Left kidney (tissue), 1 donor: ENCODE measurements at regions not wholly inside any gene's neighbourhood (a gene's known extent, or its start where the extent isn't known, plus 50 kb on each side); places are given as distances from the start of the nearest gene placed in this dataset.

ENCODE experiments used
- DNase-seq: peaks from one replicate; pipeline ENCODE4 v3.0.0-alpha.2; 2013

- peak; percentile 68 for DNase-seq
These were observed 156.2 kb downstream of the MELK start for GRCh38 chr9:36728651-36729520.

DNA sequence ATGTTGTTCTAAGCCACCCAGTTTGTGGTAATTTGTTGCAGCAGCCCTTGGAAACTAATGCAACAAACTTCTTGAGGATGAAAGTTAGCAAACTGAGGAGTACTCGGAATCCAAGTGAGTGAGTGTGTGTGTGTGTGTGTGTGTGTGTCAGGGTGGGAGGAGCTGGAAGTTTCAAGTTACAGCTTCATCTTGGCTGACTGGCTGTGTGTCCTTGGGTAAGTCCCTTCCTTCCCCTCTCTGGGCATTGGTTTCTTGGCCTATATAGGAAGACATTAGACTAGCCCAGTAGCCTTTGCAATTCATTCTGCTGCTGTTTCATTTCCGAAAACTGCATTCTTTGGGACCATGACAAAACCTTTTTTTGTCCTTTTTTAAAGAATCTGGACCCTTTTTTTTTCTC lies 157.2 kb downstream of the MELK start:
- DNase-seq, result no peak

DNA sequence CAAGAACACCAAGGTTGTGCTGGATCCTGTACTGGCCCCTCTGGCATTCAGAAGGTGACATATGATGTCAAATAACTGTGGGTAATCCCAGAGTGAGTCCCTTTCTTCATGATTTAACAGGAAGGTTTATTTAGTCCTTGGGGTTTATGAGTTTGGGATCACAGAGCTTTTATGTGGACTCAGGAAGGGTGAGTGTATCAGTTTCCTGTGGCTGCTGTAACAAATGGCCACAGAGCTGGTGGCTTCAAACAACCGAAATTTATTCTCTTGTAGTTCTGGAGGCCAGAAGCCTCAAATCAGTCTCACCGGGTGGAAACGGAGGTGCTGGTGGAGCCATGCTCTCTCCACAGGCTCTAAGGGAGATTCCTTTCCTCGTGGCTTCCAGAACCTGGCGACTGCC lies 157.7 kb downstream of the MELK start:
- DNase-seq, result no peak

DNA sequence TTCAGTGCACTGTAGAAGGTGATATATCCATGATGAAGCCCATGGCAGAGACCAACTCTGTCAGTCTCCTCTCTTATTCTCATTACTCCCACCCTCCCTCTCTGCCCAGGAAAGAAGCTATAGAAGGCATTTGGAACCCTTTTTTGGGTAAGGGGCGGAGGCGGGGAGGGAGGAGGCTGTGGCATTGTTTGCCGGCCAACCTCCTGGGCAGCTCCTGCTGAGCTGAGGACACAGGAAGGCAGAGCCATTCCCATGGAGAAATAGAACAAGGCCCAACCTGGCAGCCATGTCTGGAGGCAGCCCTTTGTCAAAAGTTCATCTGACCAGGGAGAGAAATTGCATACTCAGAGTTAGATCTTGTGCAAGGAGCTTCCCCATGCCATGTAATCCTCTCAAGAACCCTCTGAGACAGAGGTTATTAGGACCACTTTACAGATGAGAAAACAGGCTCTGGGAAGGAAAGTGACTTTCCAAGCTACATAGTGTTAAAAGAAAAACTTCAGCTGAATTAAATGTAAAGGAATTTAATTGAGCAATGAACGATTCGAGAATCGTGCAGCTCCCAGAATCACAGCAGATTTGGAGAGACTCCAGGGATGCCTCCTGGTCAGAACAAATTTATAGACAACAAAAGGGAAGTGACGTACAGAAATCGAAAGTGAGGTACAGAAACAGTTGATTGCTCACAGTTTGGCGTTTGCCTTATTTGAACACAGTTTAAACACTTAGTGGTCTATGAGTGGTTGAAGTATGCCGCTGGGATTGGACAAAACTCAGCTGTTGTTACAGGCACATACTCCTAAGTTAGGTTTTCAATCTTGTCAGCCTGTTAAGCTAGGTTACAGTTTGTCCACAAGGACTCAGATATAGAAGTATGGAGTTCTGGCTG lies 158.6 kb downstream of the MELK start:
- DNase-seq, result no peak

DNA sequence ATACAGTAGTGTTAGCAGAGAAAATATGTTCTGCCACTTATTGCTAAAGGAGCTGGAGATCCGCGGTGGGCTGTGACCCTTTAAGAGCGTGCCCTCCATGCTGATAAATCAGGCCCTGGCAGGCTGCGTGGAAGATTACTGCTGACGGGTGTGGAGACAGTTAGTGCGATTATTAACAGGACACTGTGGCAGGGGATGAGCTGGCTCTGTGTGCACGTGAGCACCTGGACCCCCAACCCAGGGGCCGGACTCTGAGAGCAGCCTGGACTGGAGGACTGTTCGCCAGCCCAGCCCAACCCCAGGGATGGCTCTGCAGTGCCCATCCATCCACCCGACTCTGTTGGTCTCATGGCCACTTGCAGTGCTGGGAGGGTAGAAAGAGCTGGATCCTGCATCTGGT lies 162.0 kb downstream of the MELK start:
- no peak for DNase-seq

- no peak for DNase-seq
These were observed 164.0 kb downstream of the MELK start for GRCh38 chr9:36736648-36737047.

GRCh38 chr9:36738318-36738976 lies 165.8 kb downstream of the MELK start:
- no peak for DNase-seq

DNA sequence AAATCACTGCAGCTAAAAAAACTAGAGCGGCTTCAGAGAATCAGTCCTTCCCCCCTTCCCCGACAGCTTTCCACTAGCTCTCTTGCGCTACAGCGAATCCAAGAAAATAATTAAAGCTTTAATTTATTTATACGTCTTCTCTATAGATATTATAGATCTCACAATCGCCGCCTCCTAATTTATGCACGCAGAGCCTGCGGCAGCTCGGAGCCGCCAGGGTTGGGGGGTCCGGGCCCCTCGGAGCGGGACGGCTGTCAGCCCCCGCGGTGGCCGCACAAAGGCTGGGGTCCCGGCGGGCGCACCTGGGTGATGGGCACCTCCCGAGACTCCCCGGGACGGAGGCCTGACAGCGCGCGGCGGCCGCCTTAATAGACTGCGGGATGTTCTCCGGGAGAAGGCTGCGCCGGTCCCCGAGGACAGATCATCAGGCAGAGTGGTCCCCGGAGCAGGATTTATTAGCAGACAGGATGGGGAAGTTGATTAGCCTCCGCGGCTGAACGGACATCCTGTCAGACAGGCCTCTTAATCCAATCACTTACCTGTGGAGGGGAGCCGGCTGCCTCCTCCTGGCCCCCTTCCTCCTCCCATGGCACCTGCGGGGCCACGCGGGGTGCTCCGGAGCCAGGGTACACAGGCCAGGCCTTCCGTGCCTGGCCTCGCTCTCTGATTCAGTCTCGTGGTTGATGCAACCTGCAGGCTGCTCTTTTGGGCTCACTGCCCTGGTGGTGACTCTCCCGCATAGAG lies 166.8 kb downstream of the MELK start:
- no peak for DNase-seq

GRCh38 chr9:36742264-36742663 lies 169.6 kb downstream of the MELK start:
- DNase-seq, result no peak

DNA sequence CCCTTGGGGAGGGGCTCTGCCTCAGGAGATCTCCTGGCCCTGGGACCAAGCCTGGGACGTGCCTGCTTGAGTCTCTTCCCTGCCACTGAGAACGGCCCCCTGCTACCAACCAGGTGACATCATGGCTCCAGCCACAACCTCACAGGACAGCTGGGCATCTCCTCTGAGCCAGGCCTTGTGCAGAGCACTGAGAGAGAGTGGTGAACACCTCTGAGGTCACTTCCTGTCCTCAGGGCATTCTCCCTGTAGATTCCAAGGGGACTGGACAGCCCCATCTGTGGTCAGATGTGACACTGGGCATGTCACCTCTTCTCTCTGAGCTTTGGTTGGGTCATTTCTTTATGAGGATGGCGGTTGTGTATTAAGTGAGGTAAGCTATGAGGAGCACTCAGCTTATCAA lies 172.0 kb downstream of the MELK start:
- DNase-seq, result no peak

DNA sequence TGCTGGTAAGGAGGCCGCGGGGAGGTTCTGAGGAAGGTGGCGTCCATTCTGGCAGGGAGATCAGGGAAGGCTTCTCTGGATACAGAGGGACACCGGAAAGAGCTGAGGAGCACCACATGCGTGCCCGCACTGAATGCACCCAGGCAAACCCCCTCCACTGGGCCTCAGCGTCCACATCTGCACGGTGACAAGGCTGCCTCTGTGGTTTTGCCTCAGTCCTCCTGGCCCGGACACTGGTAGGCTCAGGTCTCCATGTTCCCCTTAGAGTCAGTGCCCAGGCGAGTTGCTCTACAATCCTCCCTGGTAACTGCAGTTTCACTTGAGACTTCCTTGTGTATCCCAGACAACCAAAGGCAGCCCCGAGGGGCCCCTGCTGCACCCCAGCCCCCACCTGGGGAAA lies 173.3 kb downstream of the MELK start:
- no peak for DNase-seq

DNA sequence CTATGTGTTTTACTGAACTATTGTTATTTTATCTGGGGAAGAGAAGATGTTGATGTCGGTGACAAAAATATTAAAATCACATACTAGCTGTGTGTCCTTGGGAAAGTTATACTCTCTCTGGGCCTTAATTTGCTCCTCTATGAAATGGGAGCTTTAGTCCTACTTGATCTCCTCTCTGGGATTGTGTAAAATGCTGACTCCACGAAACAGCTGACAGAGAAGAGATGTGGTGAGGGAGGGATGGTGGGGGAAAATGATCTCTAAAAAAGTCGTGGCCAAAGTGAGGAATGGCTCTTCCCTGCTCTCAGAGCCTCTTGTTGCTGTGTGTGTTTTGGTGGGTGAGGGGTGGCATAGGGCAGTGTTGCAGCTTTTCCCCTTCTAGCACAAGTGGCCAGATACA lies 173.7 kb downstream of the MELK start:
- no peak for DNase-seq

DNA sequence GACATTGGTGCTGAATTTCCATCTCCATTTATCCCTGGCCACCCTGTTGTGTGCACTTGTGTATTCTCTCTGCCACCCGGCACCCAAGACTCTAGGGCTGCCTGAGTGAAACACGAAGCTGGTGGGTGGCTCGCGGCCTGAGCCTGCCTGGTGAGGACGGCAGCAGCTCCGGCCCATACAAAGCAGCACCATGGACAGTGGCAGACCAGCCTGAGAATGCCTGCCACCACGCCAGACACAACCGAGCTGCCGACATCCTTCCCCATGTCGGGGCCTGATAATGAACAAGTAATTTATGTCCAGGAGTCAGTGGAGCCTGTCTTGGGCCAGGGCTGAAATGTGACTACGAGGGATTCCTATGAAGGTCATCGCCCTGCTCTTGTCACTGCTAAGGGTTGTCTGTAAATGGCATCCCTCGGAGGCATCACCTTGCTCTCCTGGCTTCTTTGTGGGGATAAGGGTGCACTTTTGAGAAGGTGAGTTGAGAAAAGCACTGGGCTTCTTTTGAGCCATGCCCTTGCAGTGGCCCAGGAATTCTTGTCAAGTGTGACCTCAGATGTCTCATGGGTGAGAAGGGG lies 175.7 kb downstream of the MELK start:
- peak; percentile 79 for DNase-seq

GRCh38 chr9:36749461-36749860 lies 176.8 kb downstream of the MELK start:
- DNase-seq, result no peak

- DNase-seq, result no peak
These were observed 177.9 kb downstream of the MELK start for GRCh38 chr9:36750630-36751029.

DNA sequence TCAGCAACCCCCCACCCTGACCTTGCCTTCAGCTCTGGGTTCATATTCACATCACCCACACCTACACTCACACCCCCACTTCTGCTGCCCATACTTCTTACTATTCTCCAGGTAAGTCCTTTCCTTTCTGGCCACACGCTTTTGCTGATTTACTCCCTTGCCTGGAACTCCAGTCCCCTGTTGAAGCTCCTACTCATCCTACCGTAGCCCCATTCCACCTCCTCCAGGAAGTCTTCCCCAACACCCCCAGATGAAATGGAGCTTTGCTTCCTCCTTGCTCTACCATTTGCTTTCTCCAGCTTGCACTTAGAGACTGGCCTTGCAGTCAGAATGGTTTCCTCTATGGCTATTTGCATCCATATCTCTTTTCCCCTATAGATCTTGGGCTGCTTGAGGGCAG lies 182.3 kb downstream of the MELK start:
- DNase-seq, result no peak

GRCh38 chr9:36759141-36759540 lies 186.4 kb downstream of the MELK start:
- no peak for DNase-seq

DNA sequence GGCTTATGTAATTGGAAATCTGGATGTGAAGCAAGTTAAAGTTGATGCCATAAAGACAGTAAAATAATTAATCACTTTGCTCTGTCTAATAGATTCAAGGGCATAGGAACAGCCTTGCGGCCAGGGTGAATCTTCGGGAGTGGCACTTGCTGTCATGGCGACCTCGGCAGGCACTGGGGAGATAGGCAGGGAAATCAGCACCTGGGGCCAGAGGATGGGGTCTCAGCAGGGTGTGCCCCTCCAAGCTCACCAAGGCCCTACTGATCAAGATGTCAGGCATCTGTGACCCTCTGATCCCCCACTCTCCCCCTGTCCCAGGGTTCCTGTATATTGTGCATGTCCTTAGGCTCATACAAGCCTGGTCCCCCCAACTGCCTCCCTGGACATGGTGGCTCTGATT lies 187.3 kb downstream of the MELK start:
- DNase-seq, result no peak

DNA sequence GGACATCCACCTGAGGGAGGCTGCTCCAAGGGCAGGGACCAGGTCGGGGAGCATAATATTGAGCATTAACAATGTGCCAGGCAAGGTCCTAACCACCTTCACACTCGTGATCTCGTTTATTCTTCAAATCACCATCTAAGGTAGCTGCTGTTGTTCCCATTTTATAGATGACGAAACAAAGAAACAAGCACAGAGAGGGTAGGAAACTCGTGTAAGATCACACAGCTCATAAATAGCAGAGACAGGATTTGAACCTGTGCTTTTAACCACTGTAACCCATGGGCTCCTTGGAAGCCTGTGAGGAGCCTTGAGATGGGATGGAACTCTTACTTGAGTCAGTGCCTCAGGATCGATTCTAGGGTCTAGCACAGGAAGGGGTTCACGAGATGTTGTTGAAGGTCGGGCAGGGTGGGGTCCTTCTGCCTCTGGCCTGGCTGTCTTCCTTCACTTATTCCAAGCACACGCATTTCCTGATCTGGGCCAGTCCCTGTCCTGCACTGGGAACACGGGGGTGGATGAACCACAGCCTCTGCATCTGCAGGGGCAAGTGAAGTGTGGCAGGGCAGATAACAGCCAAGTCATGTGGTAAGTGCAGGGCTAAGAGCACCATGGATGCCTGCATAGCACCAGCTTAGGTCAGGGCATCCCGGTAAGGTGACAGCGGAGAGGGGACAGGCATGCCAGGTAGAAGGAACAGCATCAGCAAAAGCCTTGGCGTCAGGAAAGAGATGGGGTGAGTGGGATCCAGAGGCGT lies 188.1 kb downstream of the MELK start:
- no peak for DNase-seq

- DNase-seq, result no peak
These were observed 190.3 kb downstream of the MELK start for GRCh38 chr9:36762958-36763357.

DNA sequence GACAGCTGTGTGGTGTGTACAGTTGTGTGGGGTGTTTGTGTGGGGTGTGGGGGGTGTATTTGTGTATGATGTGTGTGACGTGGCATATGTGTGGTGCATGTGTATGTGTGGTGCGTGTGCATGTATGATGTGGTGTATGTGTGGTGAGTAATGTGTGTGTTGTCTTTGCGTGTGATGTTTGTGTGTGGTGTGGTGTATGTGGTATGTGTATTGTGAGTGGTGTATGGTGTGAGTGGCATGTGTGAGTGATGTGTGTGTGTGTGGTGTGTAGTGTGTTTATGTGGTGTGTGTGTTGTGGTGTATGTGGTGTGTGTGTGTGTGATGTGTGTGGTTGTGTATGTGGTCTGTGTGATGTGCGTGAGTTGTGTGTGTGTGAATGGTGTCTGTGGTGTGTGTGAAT lies 191.1 kb downstream of the MELK start:
- DNase-seq, result no peak
